ENCODE measurements at regions not wholly inside any gene's neighbourhood (a gene's known extent, or its start where the extent isn't known, plus 50 kb on each side); places are given as distances from the start of the nearest gene placed in this dataset.

GRCh38 chr9:89793551-89793950 is 188.7 kb downstream of the GADD45G start:
- DNase-seq, result no peak
- intact Hi-C loops (cut with DNase I; ENCODE audit: low total_unique reads), result no loop called here
- in situ Hi-C loops (cut with MboI; ENCODE audit: low pct_ligation_motif_present in 1 of 4, low pct_unique_long_range_greater_than_20kb in 1 of 4, low sequenced_read_pairs in 3 of 4), result no loop called here
- TF ChIP-seq POLR2AphosphoS5 (IDR thresholded peaks at IDR 0.05), result no peak
- TF ChIP-seq CTCF (IDR thresholded peaks at IDR 0.05), result no peak
- no peak for TF ChIP-seq POLR2A (IDR thresholded peaks at IDR 0.05)
- TF ChIP-seq EP300 (IDR thresholded peaks at IDR 0.05; ENCODE audit: low read depth), result no peak
- WGBS, 2 donors (ENCODE audit: low coverage in 1 of 2), result 53 to 78% methylated on average over 4 to 7 of the region's 7 CpGs
- Histone ChIP-seq H3K4me1 (no peaks in the 10 kb centered on the region), H3K4me3 (no peak overlapping the region), H3K27me3 (no peaks in the 10 kb centered on the region), H3K9me3 (no peaks in the 10 kb centered on the region), H3K27ac (no peak overlapping the region), H3K36me3 (no peaks in the 10 kb centered on the region)

GRCh38 chr9:89794918-89795317 is 190.1 kb downstream of the GADD45G start:
- TF ChIP-seq CTCF (IDR thresholded peaks at IDR 0.05), result no peak
- Histone ChIP-seq H3K27me3 (no peaks in the 10 kb centered on the region), H3K27ac (no peak overlapping the region), H3K9me3 (no peaks in the 10 kb centered on the region), H3K36me3 (no peaks in the 10 kb centered on the region), H3K4me1 (no peaks in the 10 kb centered on the region), H3K4me3 (no peak overlapping the region)
- peak; percentile 32 for DNase-seq
- WGBS, 2 donors (ENCODE audit: low coverage in 1 of 2), result 45% methylated on average over 10 of the region's 10 CpGs; no CpG with 5 or more reads in 1 of the 2 donors
- in situ Hi-C loops (cut with MboI; ENCODE audit: low pct_ligation_motif_present in 1 of 4, low pct_unique_long_range_greater_than_20kb in 1 of 4, low sequenced_read_pairs in 3 of 4) (no loop called here), intact Hi-C loops (cut with DNase I; ENCODE audit: low total_unique reads) (no loop called here)

GRCh38 chr9:89795538-89796195 is 190.9 kb downstream of the GADD45G start:
- intact Hi-C loops (cut with DNase I; ENCODE audit: low total_unique reads) (no loop called here), in situ Hi-C loops (cut with MboI; ENCODE audit: low pct_ligation_motif_present in 1 of 4, low pct_unique_long_range_greater_than_20kb in 1 of 4, low sequenced_read_pairs in 3 of 4) (no loop called here)
- H3K27me3 ChIP-seq, result no peaks in the 10 kb centered on the region
- H3K4me3 ChIP-seq, result no peak overlapping the region
- H3K9me3 ChIP-seq, result no peaks in the 10 kb centered on the region
- no peak for DNase-seq
- 73 to 76% methylated on average over 4 to 10 of the region's 10 CpGs for WGBS, 2 donors (ENCODE audit: low coverage in 1 of 2)
- H3K27ac ChIP-seq, result no peak overlapping the region
- TF ChIP-seq EP300 (IDR thresholded peaks at IDR 0.05; ENCODE audit: low read depth) (no peak), POLR2AphosphoS5 (IDR thresholded peaks at IDR 0.05) (no peak), CTCF (IDR thresholded peaks at IDR 0.05) (no peak), POLR2A (IDR thresholded peaks at IDR 0.05) (no peak)
- H3K4me1 ChIP-seq, result no peaks in the 10 kb centered on the region
- H3K36me3 ChIP-seq, result no peaks in the 10 kb centered on the region

GRCh38 chr9:89796606-89797005 is 191.8 kb downstream of the GADD45G start:
- Histone ChIP-seq H3K4me1 (no peaks in the 10 kb centered on the region), H3K9me3 (no peaks in the 10 kb centered on the region), H3K4me3 (no peak overlapping the region), H3K27ac (no peak overlapping the region), H3K27me3 (no peaks in the 10 kb centered on the region), H3K36me3 (no peaks in the 10 kb centered on the region)
- no peak for DNase-seq
- WGBS, 2 donors (ENCODE audit: low coverage in 1 of 2), result 74% methylated on average over 6 of the region's 6 CpGs; no CpG with 5 or more reads in 1 of the 2 donors
- TF ChIP-seq POLR2AphosphoS5 (IDR thresholded peaks at IDR 0.05), result no peak
- no peak for TF ChIP-seq CTCF (IDR thresholded peaks at IDR 0.05)
- no peak for TF ChIP-seq EP300 (IDR thresholded peaks at IDR 0.05; ENCODE audit: low read depth)
- TF ChIP-seq POLR2A (IDR thresholded peaks at IDR 0.05), result no peak
- in situ Hi-C loops (cut with MboI; ENCODE audit: low pct_ligation_motif_present in 1 of 4, low pct_unique_long_range_greater_than_20kb in 1 of 4, low sequenced_read_pairs in 3 of 4) (no loop called here), intact Hi-C loops (cut with DNase I; ENCODE audit: low total_unique reads) (no loop called here)
